ENCODE measurements at regions not wholly inside any gene's neighbourhood (a gene's known extent, or its start where the extent isn't known, plus 50 kb on each side); places are given as distances from the start of the nearest gene placed in this dataset.

DNA sequence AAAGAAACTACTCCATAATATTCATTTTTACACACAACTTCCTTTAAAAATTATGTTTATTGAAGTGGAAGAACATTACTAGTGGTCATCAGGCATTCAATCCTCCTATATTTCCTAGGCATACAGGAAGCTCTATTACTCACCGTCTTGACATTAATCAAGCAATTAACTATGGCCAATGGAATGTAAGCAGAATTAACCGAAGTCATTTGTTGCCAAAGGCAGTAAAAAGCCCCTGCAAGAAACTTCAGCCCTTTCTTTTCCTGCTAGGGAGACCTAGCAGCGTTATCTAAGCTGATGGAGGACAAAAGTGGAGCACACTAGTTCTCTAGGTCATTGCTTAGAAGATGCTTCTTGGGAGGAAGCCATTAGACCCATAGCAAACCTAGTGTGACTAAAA lies 399.6 kb downstream of the KCNH5 start:
- TF ChIP-seq CTCF (conservative IDR thresholded peaks at IDR 0.05) = no peak
- Histone ChIP-seq H3K23ac (ENCODE audit: insufficient read length, low read depth, low read length) (no peak overlapping the region), H2BK12ac (ENCODE audit: insufficient read length, low read depth, low read length) (no peak overlapping the region), H2BK120ac (ENCODE audit: low read depth, low read length, poor library complexity, severe bottlenecking) (no peak overlapping the region), H4K91ac (ENCODE audit: insufficient read length, low read depth, low read length) (no peak overlapping the region), H2AK5ac (ENCODE audit: insufficient read length, low read length) (no peak overlapping the region), H3K79me2 (ENCODE audit: insufficient read depth, low read length) (no peaks in the 10 kb centered on the region), H3K27ac (ENCODE audit: insufficient read length, low read depth, low read length) (no peak overlapping the region), H3K18ac (ENCODE audit: insufficient read length, low read depth, low read length) (no peak overlapping the region), H3K27me3 (ENCODE audit: insufficient read depth, low read length) (no peaks in the 10 kb centered on the region), H2AFZ (ENCODE audit: low read length) (no peak overlapping the region), H3K79me1 (ENCODE audit: insufficient read depth, low read depth, low read length, poor library complexity, severe bottlenecking) (no peaks in the 10 kb centered on the region), H2BK15ac (ENCODE audit: low read depth, low read length) (no peak overlapping the region), H3K56ac (ENCODE audit: insufficient read length, low read depth, low read length) (no peak overlapping the region), H3K14ac (ENCODE audit: insufficient read depth, low read length) (no peak overlapping the region), H3K4me2 (ENCODE audit: insufficient read depth, insufficient read length, low read length) (no peak overlapping the region), H3K9ac (ENCODE audit: extremely low read depth, insufficient read length, low read length) (no peak overlapping the region), H3K4ac (ENCODE audit: low read depth, low read length) (no peak overlapping the region), H4K5ac (ENCODE audit: insufficient read length, low read depth, low read length) (no peak overlapping the region), H2BK20ac (ENCODE audit: low read depth, low read length, poor library complexity, severe bottlenecking) (no peak overlapping the region), H4K20me1 (ENCODE audit: control insufficient read depth, insufficient read depth, insufficient read length) (no peaks in the 10 kb centered on the region), H2BK5ac (ENCODE audit: insufficient read length, low read length) (no peak overlapping the region), H4K8ac (replicated peaks; ENCODE audit: insufficient read length, low read depth, low read length) (no peak overlapping the region), H3K4me1 (ENCODE audit: insufficient read depth, low read length) (no peaks in the 10 kb centered on the region), H3K23me2 (ENCODE audit: insufficient read length, low read depth, low read length, poor library complexity, severe bottlenecking) (no peaks in the 10 kb centered on the region), H3K9me3 (ENCODE audit: control insufficient read depth, low read depth, low read length) (no peaks in the 10 kb centered on the region), H3T11ph (ENCODE audit: low read length) (no peak overlapping the region)
- WGBS (ENCODE audit: extremely low coverage, insufficient read length, low lambda C conversion rate) = no CpG with 5 or more reads among the region's 3 CpGs
- H3K27ac Mint-ChIP-seq = no peak overlapping the region
- no peak overlapping the region for H3K4me3 Mint-ChIP-seq
- H3K9me3 Mint-ChIP-seq = peaks cover 1 to 3% of the 10 kb centered on the region in 2 experiments; a peak in 2 of 5 replicates
- H3K27me3 Mint-ChIP-seq (ENCODE audit: low read depth) = no peaks in the 10 kb centered on the region
- H3K36me3 Mint-ChIP-seq (ENCODE audit: insufficient read depth in 1 of 3, low read depth in 3 of 3) = peaks cover 0 to 2% (median 0%) of the 10 kb centered on the region in 3 experiments; a peak in 2 of 7 replicates
- no peak for DNase-seq
- no peaks in the 10 kb centered on the region for H3K4me1 Mint-ChIP-seq

Data from H9 (cell line).